ENCODE measurements at regions not wholly inside any gene's neighbourhood (a gene's known extent, or its start where the extent isn't known, plus 50 kb on each side); places are given as distances from the start of the nearest gene placed in this dataset.

DNA sequence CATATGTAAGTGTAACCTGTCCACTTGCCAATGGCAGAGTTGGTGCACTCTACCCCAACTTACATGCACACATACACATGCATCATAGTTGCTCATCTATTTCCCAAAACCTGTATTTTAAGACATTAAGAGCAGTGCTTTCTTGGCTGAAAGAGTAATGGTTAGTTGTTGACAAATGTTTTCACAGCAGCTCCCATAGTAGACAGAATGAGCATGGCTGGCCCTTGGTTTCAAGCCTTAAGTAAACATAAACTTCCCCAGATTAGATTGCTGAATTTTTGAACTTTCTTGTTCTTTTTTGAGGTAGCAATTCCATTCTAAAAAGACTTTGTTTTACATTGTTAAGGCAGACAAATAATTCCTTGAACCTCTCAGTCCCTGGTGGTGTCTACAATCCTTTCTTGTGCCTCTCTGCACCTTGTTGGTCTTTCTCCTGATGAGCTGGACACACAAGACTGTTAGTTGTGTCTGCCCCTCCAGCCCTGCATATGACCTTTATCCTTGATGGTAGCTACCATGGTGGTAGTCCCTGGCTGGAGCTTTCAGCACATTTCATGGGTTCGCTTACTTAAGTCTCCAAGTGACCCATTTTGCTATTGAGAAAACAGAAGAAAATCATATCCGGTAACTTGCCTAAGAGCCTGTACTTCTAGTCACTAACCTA is 580.1 kb upstream of the ID2 start:
- TF ChIP-seq EZH2 (IDR thresholded peaks at IDR 0.05): no peak
- TF ChIP-seq, protein P1, sequence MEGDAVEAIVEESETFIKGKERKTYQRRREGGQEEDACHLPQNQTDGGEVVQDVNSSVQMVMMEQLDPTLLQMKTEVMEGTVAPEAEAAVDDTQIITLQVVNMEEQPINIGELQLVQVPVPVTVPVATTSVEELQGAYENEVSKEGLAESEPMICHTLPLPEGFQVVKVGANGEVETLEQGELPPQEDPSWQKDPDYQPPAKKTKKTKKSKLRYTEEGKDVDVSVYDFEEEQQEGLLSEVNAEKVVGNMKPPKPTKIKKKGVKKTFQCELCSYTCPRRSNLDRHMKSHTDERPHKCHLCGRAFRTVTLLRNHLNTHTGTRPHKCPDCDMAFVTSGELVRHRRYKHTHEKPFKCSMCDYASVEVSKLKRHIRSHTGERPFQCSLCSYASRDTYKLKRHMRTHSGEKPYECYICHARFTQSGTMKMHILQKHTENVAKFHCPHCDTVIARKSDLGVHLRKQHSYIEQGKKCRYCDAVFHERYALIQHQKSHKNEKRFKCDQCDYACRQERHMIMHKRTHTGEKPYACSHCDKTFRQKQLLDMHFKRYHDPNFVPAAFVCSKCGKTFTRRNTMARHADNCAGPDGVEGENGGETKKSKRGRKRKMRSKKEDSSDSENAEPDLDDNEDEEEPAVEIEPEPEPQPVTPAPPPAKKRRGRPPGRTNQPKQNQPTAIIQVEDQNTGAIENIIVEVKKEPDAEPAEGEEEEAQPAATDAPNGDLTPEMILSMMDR (IDR thresholded peaks at IDR 0.05 in 2 of 3, conservative IDR thresholded peaks at IDR 0.05 in 1 of 3; ENCODE audit: borderline replicate concordance in 1 of 3, insufficient read depth in 1 of 3, low read depth in 2 of 3, low read length in 2 of 3): no peak
- TF ChIP-seq POLR2AphosphoS5 (IDR thresholded peaks at IDR 0.05; ENCODE audit: low read depth, low read length): no peak
- no peak for TF ChIP-seq ZFX (IDR thresholded peaks at IDR 0.05)
- no peak for TF ChIP-seq CEBPB (IDR thresholded peaks at IDR 0.05; ENCODE audit: low read depth)
- no peak for TF ChIP-seq EZH2phosphoT487 (IDR thresholded peaks at IDR 0.05; ENCODE audit: borderline replicate concordance)
- TF ChIP-seq YY1 (IDR thresholded peaks at IDR 0.05; ENCODE audit: extremely low read depth, insufficient replicate concordance, low read depth, low read length): no peak
- TF ChIP-seq RAD21 (IDR thresholded peaks at IDR 0.05; ENCODE audit: low read depth): no peak
- TF ChIP-seq TCF7L2 (IDR thresholded peaks at IDR 0.05; ENCODE audit: borderline replicate concordance, extremely low read depth, insufficient read depth, insufficient read length): no peak
